ENCODE measurements at regions not wholly inside any gene's neighbourhood (a gene's known extent, or its start where the extent isn't known, plus 50 kb on each side); places are given as distances from the start of the nearest gene placed in this dataset.

- TF ChIP-seq CTCF (IDR thresholded peaks at IDR 0.05; ENCODE audit: low read depth, low read length) = no peak
- no peak for DNase-seq (ENCODE audit: extremely low read depth, low read depth)
Measured at GRCh38 chr11:130815097-130815802, 101.0 kb downstream of the SNX19 start.

GRCh38 chr11:130815956-130816355, 100.3 kb downstream of the SNX19 start:
- no peak for DNase-seq (ENCODE audit: extremely low read depth, low read depth)
- no peak for TF ChIP-seq CTCF (IDR thresholded peaks at IDR 0.05; ENCODE audit: low read depth, low read length)

- DNase-seq (ENCODE audit: extremely low read depth, low read depth) = no peak
- TF ChIP-seq CTCF (IDR thresholded peaks at IDR 0.05; ENCODE audit: low read depth, low read length) = no peak
Measured at GRCh38 chr11:130816546-130817329, 99.5 kb downstream of the SNX19 start.

GRCh38 chr11:130817330-130817944, 98.8 kb downstream of the SNX19 start:
- TF ChIP-seq CTCF (IDR thresholded peaks at IDR 0.05; ENCODE audit: low read depth, low read length) = no peak
- DNase-seq (ENCODE audit: extremely low read depth, low read depth) = no peak

GRCh38 chr11:130819625-130820024, 96.7 kb downstream of the SNX19 start:
- no peak for DNase-seq (ENCODE audit: extremely low read depth, low read depth)
- TF ChIP-seq CTCF (IDR thresholded peaks at IDR 0.05; ENCODE audit: low read depth, low read length) = no peak

Measured in AG09319 (cell line).